Gastrocnemius medialis (tissue), 4 donors: ENCODE measurements at regions not wholly inside any gene's neighbourhood (a gene's known extent, or its start where the extent isn't known, plus 50 kb on each side); places are given as distances from the start of the nearest gene placed in this dataset.

ENCODE experiments used
- CTCF ChIP-seq, 5 experiments: fragments of 450-650 bp in 3 of 5; fragments of 200-600 bp in 2 of 5; sonication (generic) in 2 of 5; IDR thresholded peaks in 4 of 5; conservative IDR thresholded peaks in 1 of 5; 1 replicate in 4 of 5; 2 replicates in 1 of 5; pipeline ENCODE4 v1.5.1; 2016 to 2019; ENCODE audit warnings: antibody characterized with exemption in 5 of 5, mild to moderate bottlenecking in 3 of 5, moderate library complexity in 3 of 5
- POLR2A ChIP-seq, 2 donors: fragments of 450-650 bp; IDR thresholded peaks; one replicate each; pipeline ENCODE4 v1.6.1; 2017; ENCODE audit warnings: antibody characterized with exemption in 2 of 2, mild to moderate bottlenecking in 2 of 2, moderate library complexity in 2 of 2

- TF ChIP-seq CTCF (IDR thresholded peaks at IDR 0.05 in 4 of 5, conservative IDR thresholded peaks at IDR 0.05 in 1 of 5): no peak
- TF ChIP-seq POLR2A (IDR thresholded peaks at IDR 0.05): no peak
These were observed 72.3 kb upstream of the ITGA4 start for GRCh38 chr2:181384923-181385322.
